MM.1S (cell line): ENCODE measurements at regions not wholly inside any gene's neighbourhood (a gene's known extent, or its start where the extent isn't known, plus 50 kb on each side); places are given as distances from the start of the nearest gene placed in this dataset.

ENCODE experiments used
- DNase-seq: peaks from one replicate; pipeline ENCODE4 v3.0.0-alpha.2; 2015
- H2AFZ ChIP-seq: fragments of 300-600 bp; sonication (generic); 2 replicates; pipeline ENCODE4 v1.6.0; 2016; ENCODE audit warnings: antibody characterized with exemption, low read length
- H3F3A ChIP-seq: fragments of 300-600 bp; sonication (generic); 2 replicates; pipeline ENCODE4 v1.6.1; 2016; ENCODE audit warnings: mild to moderate bottlenecking, antibody characterized with exemption, low read length, moderate library complexity, mixed read lengths; ENCODE audit not compliant: insufficient read depth
- H3K27ac ChIP-seq: fragments of 300-600 bp; sonication (generic); 2 replicates; pipeline ENCODE4 v1.5.1; 2016; ENCODE audit warnings: mild to moderate bottlenecking, low read length
- H3K27me3 ChIP-seq: fragments of 300-600 bp; sonication (generic); replicated peaks from 2 replicates; pipeline ENCODE4 v1.6.0; 2016; ENCODE audit warnings: low read length; ENCODE audit not compliant: insufficient read depth
- H3K36me3 ChIP-seq: fragments of 300-600 bp; sonication (generic); replicated peaks from 2 replicates; pipeline ENCODE4 v1.6.1; 2016; ENCODE audit warnings: mild to moderate bottlenecking, low read length, mixed read lengths; ENCODE audit not compliant: insufficient read depth
- H3K4me1 ChIP-seq: fragments of 300-600 bp; sonication (generic); 2 replicates; pipeline ENCODE4 v1.6.1; 2016; ENCODE audit warnings: low read length, mixed read lengths
- H3K4me2 ChIP-seq: fragments of 300-600 bp; sonication (generic); 2 replicates; pipeline ENCODE4 v1.6.0; 2016; ENCODE audit warnings: low read depth, low read length
- H3K4me3 ChIP-seq: fragments of 300-600 bp; sonication (generic); 2 replicates; pipeline ENCODE4 v1.5.1; 2016; ENCODE audit warnings: low read length, mixed read lengths
- H3K79me2 ChIP-seq: fragments of 300-600 bp; sonication (generic); 2 replicates; pipeline ENCODE4 v1.6.1; 2016; ENCODE audit warnings: mixed run types, low read length, mixed read lengths
- H3K9ac ChIP-seq: fragments of 300-600 bp; sonication (generic); 2 replicates; pipeline ENCODE4 v1.6.1; 2016; ENCODE audit warnings: low read length, mixed read lengths
- H3K9me2 ChIP-seq: fragments of 300-600 bp; sonication (generic); replicated peaks from 2 replicates; pipeline ENCODE4 v1.6.1; 2016; ENCODE audit warnings: mild to moderate bottlenecking, low read length, mixed read lengths; ENCODE audit not compliant: insufficient read depth
- H3K9me3 ChIP-seq: fragments of 300-600 bp; sonication (generic); replicated peaks from 2 replicates; pipeline ENCODE4 v1.6.1; 2016; ENCODE audit warnings: mild to moderate bottlenecking, low read length, mixed read lengths; ENCODE audit not compliant: insufficient read depth
- H4K20me1 ChIP-seq: fragments of 300-600 bp; sonication (generic); 2 replicates; pipeline ENCODE4 v1.6.1; 2016; ENCODE audit warnings: mild to moderate bottlenecking, low read length, moderate library complexity, mixed read lengths; ENCODE audit not compliant: insufficient read depth
- CTCF ChIP-seq: fragments of 300-600 bp; sonication (generic); IDR thresholded peaks from 2 replicates; pipeline ENCODE4 v1.5.1; 2016; ENCODE audit warnings: antibody characterized with exemption, low read length, mixed read lengths
- EZH2 ChIP-seq: fragments of 300-600 bp; sonication (generic); optimal IDR thresholded peaks from 2 replicates; pipeline ENCODE3; 2017; ENCODE audit warnings: low read depth, mild to moderate bottlenecking, antibody characterized with exemption, low read length, mixed read lengths
- EZH2phosphoT487 ChIP-seq: fragments of 300-600 bp; sonication (generic); IDR thresholded peaks from 2 replicates; pipeline ENCODE4 v1.6.1; 2018; ENCODE audit warnings: antibody characterized with exemption, low read length

GRCh38 chrX:9390693-9391368, 74.0 kb upstream of the TBL1X start:
- H3K36me3 ChIP-seq, result no peaks in the 10 kb centered on the region
- no peaks in the 10 kb centered on the region for H3F3A ChIP-seq
- no peaks in the 10 kb centered on the region for H3K4me1 ChIP-seq
- no peak overlapping the region for H3K27ac ChIP-seq
- H2AFZ ChIP-seq, result no peak overlapping the region
- no peak overlapping the region for H3K4me2 ChIP-seq
- no peak overlapping the region for H3K4me3 ChIP-seq
- H3K9me2 ChIP-seq, result no peaks in the 10 kb centered on the region
- no peak for DNase-seq
- no peak overlapping the region for H3K9ac ChIP-seq
- no peaks in the 10 kb centered on the region for H3K9me3 ChIP-seq
- no peaks in the 10 kb centered on the region for H3K27me3 ChIP-seq
- H3K79me2 ChIP-seq, result no peaks in the 10 kb centered on the region
- TF ChIP-seq EZH2phosphoT487 (no peak), CTCF (no peak), EZH2 (no peak)
- no peaks in the 10 kb centered on the region for H4K20me1 ChIP-seq

GRCh38 chrX:9392445-9392844, 72.4 kb upstream of the TBL1X start:
- H3K4me2 ChIP-seq, result no peak overlapping the region
- H3K4me3 ChIP-seq, result no peak overlapping the region
- no peak for TF ChIP-seq CTCF
- TF ChIP-seq EZH2, result no peak
- no peak for TF ChIP-seq EZH2phosphoT487
- H3K27ac ChIP-seq, result no peak overlapping the region
- H3K9me3 ChIP-seq, result no peaks in the 10 kb centered on the region
- H3F3A ChIP-seq, result no peaks in the 10 kb centered on the region
- H3K9me2 ChIP-seq, result no peaks in the 10 kb centered on the region
- DNase-seq, result no peak
- H3K36me3 ChIP-seq, result no peaks in the 10 kb centered on the region
- no peaks in the 10 kb centered on the region for H3K79me2 ChIP-seq
- H3K4me1 ChIP-seq, result no peaks in the 10 kb centered on the region
- no peaks in the 10 kb centered on the region for H3K27me3 ChIP-seq
- H2AFZ ChIP-seq, result no peak overlapping the region
- H4K20me1 ChIP-seq, result no peaks in the 10 kb centered on the region
- H3K9ac ChIP-seq, result no peak overlapping the region

- H3K79me2 ChIP-seq, result no peaks in the 10 kb centered on the region
- no peak overlapping the region for H3K27ac ChIP-seq
- no peaks in the 10 kb centered on the region for H3K9me2 ChIP-seq
- H3K4me1 ChIP-seq, result no peaks in the 10 kb centered on the region
- TF ChIP-seq EZH2phosphoT487 (no peak), EZH2 (no peak), CTCF (no peak)
- DNase-seq, result no peak
- H3K9me3 ChIP-seq, result no peaks in the 10 kb centered on the region
- no peak overlapping the region for H2AFZ ChIP-seq
- no peak overlapping the region for H3K9ac ChIP-seq
- no peaks in the 10 kb centered on the region for H3K36me3 ChIP-seq
- H3K4me3 ChIP-seq, result no peak overlapping the region
- no peaks in the 10 kb centered on the region for H3F3A ChIP-seq
- no peak overlapping the region for H3K4me2 ChIP-seq
- no peaks in the 10 kb centered on the region for H4K20me1 ChIP-seq
- no peaks in the 10 kb centered on the region for H3K27me3 ChIP-seq
Measured at GRCh38 chrX:9393571-9393970, 71.3 kb upstream of the TBL1X start.
